Gastroesophageal sphincter (tissue), 3 donors: ENCODE measurements at regions not wholly inside any gene's neighbourhood (a gene's known extent, or its start where the extent isn't known, plus 50 kb on each side); places are given as distances from the start of the nearest gene placed in this dataset.

Experiments used
- EP300 ChIP-seq: sonication (generic); formaldehyde crosslinking; IDR thresholded peaks from one replicate; pipeline ENCODE4 v1.6.1; 2017; ENCODE audit warnings: antibody characterized with exemption, mild to moderate bottlenecking
- POLR2A ChIP-seq, 2 donors: fragments of 450-650 bp; IDR thresholded peaks; one replicate each; pipeline ENCODE4 v1.6.1; 2017; ENCODE audit warnings: antibody characterized with exemption in 2 of 2, mild to moderate bottlenecking in 2 of 2, moderate library complexity in 1 of 2
- POLR2AphosphoS5 ChIP-seq: sonication (generic); formaldehyde crosslinking; IDR thresholded peaks from one replicate; pipeline ENCODE4 v1.6.1; 2017; ENCODE audit warnings: antibody characterized with exemption
- TF ChIP-seq, protein P1 (sequence below), 4 experiments: fragments of 200-600 bp in 2 of 4; fragments of 450-650 bp in 2 of 4; sonication (generic) in 1 of 4; IDR thresholded peaks; one replicate each; pipeline ENCODE4 v1.5.1; 2017 to 2019; ENCODE audit warnings: antibody characterized with exemption in 4 of 4, mild to moderate bottlenecking in 2 of 4, moderate library complexity in 2 of 4

DNA sequence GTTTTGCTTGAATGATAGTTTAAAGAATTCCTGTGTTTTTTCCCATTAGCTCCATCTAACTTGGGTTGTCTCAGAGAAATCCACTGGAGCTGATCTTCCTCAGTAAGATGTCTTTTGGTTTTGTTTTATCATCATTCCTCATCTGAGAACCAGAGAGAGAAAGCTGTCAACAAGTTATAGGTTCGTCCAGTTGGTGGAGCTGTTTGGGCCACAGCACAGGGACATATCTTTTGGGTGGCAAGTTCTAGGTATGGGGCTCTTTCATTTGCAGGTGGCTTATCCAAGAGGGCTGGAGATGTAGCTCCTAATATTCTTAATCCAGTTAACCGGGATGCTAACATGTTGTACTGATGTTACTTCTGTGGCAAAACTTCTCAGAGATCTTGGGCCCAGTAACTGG is 174.2 kb downstream of the KCNRG start:
- TF ChIP-seq POLR2AphosphoS5 (no peak), POLR2A (IDR thresholded peaks at IDR 0.05) (no peak), EP300 (no peak)
- TF ChIP-seq, protein P1, sequence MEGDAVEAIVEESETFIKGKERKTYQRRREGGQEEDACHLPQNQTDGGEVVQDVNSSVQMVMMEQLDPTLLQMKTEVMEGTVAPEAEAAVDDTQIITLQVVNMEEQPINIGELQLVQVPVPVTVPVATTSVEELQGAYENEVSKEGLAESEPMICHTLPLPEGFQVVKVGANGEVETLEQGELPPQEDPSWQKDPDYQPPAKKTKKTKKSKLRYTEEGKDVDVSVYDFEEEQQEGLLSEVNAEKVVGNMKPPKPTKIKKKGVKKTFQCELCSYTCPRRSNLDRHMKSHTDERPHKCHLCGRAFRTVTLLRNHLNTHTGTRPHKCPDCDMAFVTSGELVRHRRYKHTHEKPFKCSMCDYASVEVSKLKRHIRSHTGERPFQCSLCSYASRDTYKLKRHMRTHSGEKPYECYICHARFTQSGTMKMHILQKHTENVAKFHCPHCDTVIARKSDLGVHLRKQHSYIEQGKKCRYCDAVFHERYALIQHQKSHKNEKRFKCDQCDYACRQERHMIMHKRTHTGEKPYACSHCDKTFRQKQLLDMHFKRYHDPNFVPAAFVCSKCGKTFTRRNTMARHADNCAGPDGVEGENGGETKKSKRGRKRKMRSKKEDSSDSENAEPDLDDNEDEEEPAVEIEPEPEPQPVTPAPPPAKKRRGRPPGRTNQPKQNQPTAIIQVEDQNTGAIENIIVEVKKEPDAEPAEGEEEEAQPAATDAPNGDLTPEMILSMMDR (IDR thresholded peaks at IDR 0.05) = no peak
